Fibroblast of pulmonary artery (primary cell): ENCODE measurements at regions not wholly inside any gene's neighbourhood (a gene's known extent, or its start where the extent isn't known, plus 50 kb on each side); places are given as distances from the start of the nearest gene placed in this dataset.
A peak's percentile ranks its signal among the peaks of the same experiment; 100 is the strongest.

ENCODE experiments used
- DNase-seq: peaks from one replicate; pipeline ENCODE4 v3.0.0-alpha.2; 2010; ENCODE audit warnings: low read depth
- H3K4me3 ChIP-seq: replicated peaks from 2 replicates; pipeline ENCODE4 v1.5.1; 2011; ENCODE audit warnings: low read depth, mild to moderate bottlenecking, control low read depth, low read length, moderate library complexity
- CTCF ChIP-seq: IDR thresholded peaks from 2 replicates; pipeline ENCODE4 v1.5.1; 2011; ENCODE audit warnings: mild to moderate bottlenecking, control low read depth, low read length, inconsistent platforms; ENCODE audit errors: missing control alignments

DNA sequence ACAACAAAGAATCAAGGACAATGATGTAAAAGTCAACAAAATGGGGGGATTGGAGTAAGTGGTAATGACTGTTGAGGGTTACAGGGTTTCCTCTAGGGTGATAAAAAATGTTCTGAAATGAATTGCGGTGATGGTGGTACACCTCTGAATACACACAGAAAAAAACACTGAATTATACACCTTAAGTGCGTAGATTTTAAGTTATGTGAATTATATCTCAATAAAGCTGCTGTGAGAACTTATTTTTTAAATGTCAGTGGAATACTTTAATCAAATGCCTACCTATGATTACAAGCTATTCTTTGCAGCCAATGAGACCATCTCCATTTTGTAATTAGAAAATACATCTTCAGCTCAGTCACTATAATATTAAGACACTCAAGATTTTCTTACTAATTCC is 53.5 kb downstream of the ZNF608 start:
- H3K4me3 ChIP-seq, result no peak overlapping the region
- TF ChIP-seq CTCF, result no peak
- no peak for DNase-seq

GRCh38 chr5:124692324-124692723 is 54.1 kb downstream of the ZNF608 start:
- no peak for TF ChIP-seq CTCF
- no peak overlapping the region for H3K4me3 ChIP-seq
- DNase-seq, result peak; percentile 66

DNA sequence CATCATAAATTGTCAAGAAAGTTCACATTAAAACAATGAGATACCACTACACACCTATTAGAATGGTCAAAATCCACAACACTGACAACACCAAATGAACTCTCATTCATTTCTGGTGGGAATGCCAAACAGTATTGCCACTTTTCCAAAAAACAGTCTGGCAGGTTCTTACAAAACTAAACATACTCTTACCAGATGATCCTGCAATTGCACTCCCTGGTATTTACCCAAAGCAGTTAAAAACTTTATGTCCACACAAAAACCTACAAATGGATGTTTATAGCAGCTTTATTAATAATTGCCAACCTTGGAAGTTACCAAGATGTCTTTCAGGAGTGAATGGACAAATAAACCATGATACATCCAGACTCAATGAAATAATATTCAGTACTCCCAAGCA is 56.8 kb downstream of the ZNF608 start:
- no peak for TF ChIP-seq CTCF
- no peak for DNase-seq
- no peak overlapping the region for H3K4me3 ChIP-seq

GRCh38 chr5:124686239-124687004 is 60.0 kb downstream of the ZNF608 start:
- no peak overlapping the region for H3K4me3 ChIP-seq
- no peak for TF ChIP-seq CTCF
- no peak for DNase-seq

- no peak for TF ChIP-seq CTCF
- DNase-seq, result no peak
- no peak overlapping the region for H3K4me3 ChIP-seq
These were observed 61.0 kb downstream of the ZNF608 start for GRCh38 chr5:124685404-124685930.

DNA sequence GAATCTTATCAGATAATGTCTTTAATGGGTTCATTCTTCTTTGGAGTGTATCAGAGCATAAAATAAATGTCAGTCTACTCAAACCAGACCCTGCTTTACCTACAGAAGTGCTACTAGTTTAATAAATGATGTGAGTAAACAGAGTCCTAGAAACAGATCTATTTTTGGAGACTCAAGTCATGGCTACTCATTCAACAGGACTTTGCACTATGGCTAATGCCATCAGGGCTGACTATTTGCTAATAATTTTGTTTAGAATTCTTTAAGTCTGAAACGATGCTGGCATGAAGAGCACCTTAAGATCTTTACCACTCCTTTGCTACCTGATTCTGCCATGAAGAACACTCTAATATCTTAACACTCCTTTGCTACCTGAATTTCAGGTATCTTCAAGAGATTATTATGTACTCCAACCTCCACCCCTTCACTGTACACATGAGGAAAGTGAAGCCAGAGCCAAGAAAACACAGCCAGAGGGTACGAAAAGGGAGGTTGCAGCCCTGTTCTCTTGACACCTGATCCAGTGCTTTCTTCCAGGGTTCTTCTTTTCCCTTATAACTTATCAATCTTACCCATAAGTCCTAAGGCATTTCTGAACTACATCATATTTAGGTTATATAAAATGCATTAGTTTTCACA is 62.4 kb downstream of the ZNF608 start:
- no peak for DNase-seq
- TF ChIP-seq CTCF, result no peak
- no peak overlapping the region for H3K4me3 ChIP-seq
